Right lobe of liver (tissue), 6 donors: ENCODE measurements at regions not wholly inside any gene's neighbourhood (a gene's known extent, or its start where the extent isn't known, plus 50 kb on each side); places are given as distances from the start of the nearest gene placed in this dataset.

Experiments used
- ATAC-seq, 4 donors: fragments of 200-7000 bp; cut with Tn5 transposase; one replicate each; pipeline ENCODE4 v1.9.1; 2020; ENCODE audit warnings: mild to moderate bottlenecking in 4 of 4, moderate library complexity in 4 of 4
- DNase-seq, 3 donors: peaks; one replicate each; pipeline ENCODE4 v3.0.0-alpha.2; 2020
- H3K27ac ChIP-seq, 3 donors: fragments of 200-600 bp; one replicate each; pipeline ENCODE4 v1.8.0; 2022
- H3K27me3 ChIP-seq, 2 donors: fragments of 200-600 bp; one replicate each; pipeline ENCODE4 v1.8.0; 2022
- H3K36me3 ChIP-seq, 4 donors: fragments of 200-600 bp; sonication (generic) in 1 of 4; one replicate each; pipeline versions ENCODE4 v1.5.1 to v1.8.0; 2017 to 2022; ENCODE audit warnings: control low read depth in 1 of 4
- H3K4me1 ChIP-seq, 4 donors: fragments of 200-600 bp; sonication (generic) in 1 of 4; one replicate each; pipeline versions ENCODE4 v1.5.1 to v1.8.0; 2017 to 2022; ENCODE audit warnings: control low read depth in 1 of 4
- H3K4me3 ChIP-seq, 3 donors: fragments of 200-600 bp; one replicate each; pipeline ENCODE4 v1.8.0; 2022
- H3K9me3 ChIP-seq, 4 donors: fragments of 200-600 bp; sonication (generic) in 1 of 4; one replicate each; pipeline versions ENCODE4 v1.5.1 to v1.8.0; 2017 to 2022; ENCODE audit warnings: control low read depth in 1 of 4
- POLR2A ChIP-seq: fragments of 450-650 bp; IDR thresholded peaks from one replicate; pipeline ENCODE4 v1.6.1; 2017; ENCODE audit warnings: antibody characterized with exemption, mild to moderate bottlenecking
- WGBS: methylation state at CpG from one replicate; pipeline ENCODE4 v1.1.6; 2018; ENCODE audit warnings: low coverage, low lambda C conversion rate; ENCODE audit not compliant: insufficient coverage; ENCODE audit errors: missing lambda C conversion rate; 5-methylcytosine and 5-hydroxymethylcytosine counted together
- intact Hi-C, 2 donors: fragments of 100-400 bp; cut with DNase I; formaldehyde crosslinking; loops; one replicate each; pipeline versions ENCODE4 v1.11.2 to v1.14.1; 2022
- TF ChIP-seq, protein P1 (sequence below), 4 donors: fragments of 200-600 bp in 3 of 4; fragments of 450-650 bp in 1 of 4; IDR thresholded peaks; one replicate each; pipeline versions ENCODE4 v1.5.1 to v1.8.0; 2016 to 2022; ENCODE audit warnings: antibody characterized with exemption in 4 of 4, mild to moderate bottlenecking in 2 of 4
- donor health status: DM: no; HTN: yes; CAD: no.
- donor health status: DM: no; HTN: no; CAD: no.
- donor health status: DM: no; HTN: no; CAD: no.
- donor health status: DM: no; HTN: yes; CAD: no.
- donor health status: DM: no; HTN: yes; CAD: no.

DNA sequence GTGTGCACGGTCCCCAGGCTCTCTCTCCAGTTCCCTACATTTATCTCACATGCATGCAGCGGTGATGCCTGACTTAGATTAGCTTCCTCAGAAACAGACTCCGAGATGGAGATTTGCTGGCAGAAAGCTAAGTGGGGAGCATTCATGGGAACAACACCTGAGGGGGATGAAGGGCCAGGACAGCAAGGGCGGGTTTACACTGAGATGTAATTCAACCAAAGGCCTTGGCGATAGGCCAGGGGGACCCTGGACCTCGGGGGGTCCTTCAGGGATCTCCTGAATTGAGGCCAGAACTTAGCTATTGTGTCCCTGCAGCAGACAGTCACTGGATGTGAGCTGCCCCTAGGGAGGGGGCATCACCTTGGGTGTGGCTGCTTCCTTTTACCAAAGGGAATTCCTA, 246.1 kb upstream of the CSF3R start:
- no peaks in the 10 kb centered on the region for H3K4me1 ChIP-seq
- no peaks in the 10 kb centered on the region for H3K36me3 ChIP-seq
- TF ChIP-seq, protein P1, sequence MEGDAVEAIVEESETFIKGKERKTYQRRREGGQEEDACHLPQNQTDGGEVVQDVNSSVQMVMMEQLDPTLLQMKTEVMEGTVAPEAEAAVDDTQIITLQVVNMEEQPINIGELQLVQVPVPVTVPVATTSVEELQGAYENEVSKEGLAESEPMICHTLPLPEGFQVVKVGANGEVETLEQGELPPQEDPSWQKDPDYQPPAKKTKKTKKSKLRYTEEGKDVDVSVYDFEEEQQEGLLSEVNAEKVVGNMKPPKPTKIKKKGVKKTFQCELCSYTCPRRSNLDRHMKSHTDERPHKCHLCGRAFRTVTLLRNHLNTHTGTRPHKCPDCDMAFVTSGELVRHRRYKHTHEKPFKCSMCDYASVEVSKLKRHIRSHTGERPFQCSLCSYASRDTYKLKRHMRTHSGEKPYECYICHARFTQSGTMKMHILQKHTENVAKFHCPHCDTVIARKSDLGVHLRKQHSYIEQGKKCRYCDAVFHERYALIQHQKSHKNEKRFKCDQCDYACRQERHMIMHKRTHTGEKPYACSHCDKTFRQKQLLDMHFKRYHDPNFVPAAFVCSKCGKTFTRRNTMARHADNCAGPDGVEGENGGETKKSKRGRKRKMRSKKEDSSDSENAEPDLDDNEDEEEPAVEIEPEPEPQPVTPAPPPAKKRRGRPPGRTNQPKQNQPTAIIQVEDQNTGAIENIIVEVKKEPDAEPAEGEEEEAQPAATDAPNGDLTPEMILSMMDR (IDR thresholded peaks at IDR 0.05): no peak
- no peak for TF ChIP-seq POLR2A
- no peaks in the 10 kb centered on the region for H3K27me3 ChIP-seq
- intact Hi-C loops: no loop called here
- DNase-seq (no peak), ATAC-seq (no peak)
- no peak overlapping the region for H3K4me3 ChIP-seq
- no peaks in the 10 kb centered on the region for H3K9me3 ChIP-seq
- no peak overlapping the region for H3K27ac ChIP-seq
- 42% methylated on average over 6 of the region's 6 CpGs for WGBS

DNA sequence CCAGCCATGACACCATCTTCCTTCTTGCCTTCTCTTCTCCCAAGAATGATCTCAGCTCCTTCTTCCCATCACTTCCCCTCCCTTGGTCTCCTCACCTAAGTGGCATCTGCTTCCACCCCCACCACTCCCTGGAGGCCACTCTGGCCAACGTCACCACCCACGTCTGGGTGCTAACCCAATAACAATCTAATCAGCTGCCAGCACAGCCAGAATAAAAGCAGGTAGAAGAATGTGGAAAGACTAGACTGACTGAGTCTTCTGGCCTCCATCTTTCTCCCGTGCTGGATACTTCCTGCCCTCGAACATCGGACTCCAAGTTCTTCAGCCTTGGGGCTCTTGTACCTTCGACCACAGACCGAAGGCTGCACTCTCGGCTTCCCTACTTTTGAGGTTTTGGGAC, 245.3 kb upstream of the CSF3R start:
- Histone ChIP-seq H3K4me1 (no peaks in the 10 kb centered on the region), H3K36me3 (no peaks in the 10 kb centered on the region), H3K27me3 (no peaks in the 10 kb centered on the region), H3K4me3 (no peak overlapping the region), H3K27ac (no peak overlapping the region), H3K9me3 (no peaks in the 10 kb centered on the region)
- WGBS: 67% methylated on average over 4 of the region's 8 CpGs
- TF ChIP-seq POLR2A: no peak
- TF ChIP-seq, protein P1 (IDR thresholded peaks at IDR 0.05): no peak
- DNase-seq: no peak
- ATAC-seq: no peak
- intact Hi-C loops: no loop called here

DNA sequence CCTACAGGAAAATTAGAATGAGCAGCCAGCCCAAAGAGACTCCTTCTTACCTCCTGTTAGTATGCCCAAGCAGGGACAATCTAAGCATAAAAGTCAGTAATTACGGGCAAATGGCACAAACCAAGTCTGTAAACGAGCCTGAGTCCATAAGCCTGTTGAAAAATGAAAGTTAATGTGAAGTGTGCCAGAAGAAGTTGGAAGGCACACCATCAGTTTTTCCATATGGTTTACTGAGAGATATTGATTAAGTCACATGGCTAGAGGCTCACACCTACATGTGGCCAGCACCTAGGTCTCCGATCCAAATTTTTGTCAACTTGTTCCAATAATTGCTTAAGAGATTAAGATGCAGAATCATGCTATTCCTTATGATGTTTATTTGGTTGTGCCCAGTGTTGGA, 242.4 kb upstream of the CSF3R start:
- Histone ChIP-seq H3K4me1 (no peaks in the 10 kb centered on the region), H3K36me3 (no peaks in the 10 kb centered on the region), H3K4me3 (no peak overlapping the region), H3K9me3 (no peaks in the 10 kb centered on the region), H3K27ac (no peak overlapping the region), H3K27me3 (no peaks in the 10 kb centered on the region)
- 48% methylated on average over 3 of the region's 3 CpGs for WGBS
- intact Hi-C loops: no loop called here
- ATAC-seq (no peak), DNase-seq (no peak)
- TF ChIP-seq POLR2A: no peak
- TF ChIP-seq, protein P1 (IDR thresholded peaks at IDR 0.05): no peak

DNA sequence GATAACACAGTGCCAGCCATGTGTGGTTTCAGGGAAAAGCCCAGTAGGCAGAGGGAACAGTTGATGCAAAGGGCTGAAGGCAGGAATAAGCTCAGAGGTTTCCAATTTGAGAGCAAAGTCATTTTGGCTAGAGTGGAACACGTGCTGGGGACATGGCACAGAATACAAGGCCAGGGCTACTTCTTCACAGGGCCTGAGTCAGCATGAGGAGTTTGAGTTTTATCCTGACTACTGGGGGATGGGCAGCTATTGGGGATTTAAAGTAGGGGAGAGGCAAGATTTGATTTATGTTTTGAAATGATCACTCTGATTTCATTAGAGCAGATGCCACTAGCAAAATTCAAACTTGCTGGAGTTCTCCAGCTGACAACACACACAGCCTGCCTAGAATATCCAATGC, 241.1 kb upstream of the CSF3R start:
- TF ChIP-seq POLR2A: no peak
- TF ChIP-seq, protein P1 (IDR thresholded peaks at IDR 0.05): no peak
- no peaks in the 10 kb centered on the region for H3K27me3 ChIP-seq

DNA sequence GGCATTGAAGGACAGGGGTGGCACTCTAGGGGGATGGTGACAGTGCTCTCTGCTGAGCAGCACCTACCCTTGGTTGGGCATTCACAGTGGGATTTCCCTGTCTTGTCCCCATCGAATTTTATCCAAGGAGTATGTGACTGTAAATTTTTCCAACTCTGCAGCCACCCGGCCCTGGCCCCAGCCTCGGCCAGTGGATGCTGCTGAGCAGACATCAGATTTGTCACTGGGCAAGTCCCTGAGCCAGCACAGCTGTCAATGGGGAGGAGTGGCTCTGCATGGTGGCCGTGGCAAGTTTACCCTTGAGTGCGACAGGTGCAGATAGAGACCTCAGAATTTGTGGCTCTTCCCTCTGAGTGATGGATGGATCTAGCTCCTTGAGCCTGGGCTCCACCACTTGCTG, 240.2 kb upstream of the CSF3R start:
- no peaks in the 10 kb centered on the region for H3K27me3 ChIP-seq
- no peaks in the 10 kb centered on the region for H3K36me3 ChIP-seq
- H3K4me3 ChIP-seq: no peak overlapping the region
- DNase-seq (no peak), ATAC-seq (no peak)
- H3K9me3 ChIP-seq: no peaks in the 10 kb centered on the region
- no peaks in the 10 kb centered on the region for H3K4me1 ChIP-seq
- intact Hi-C loops: no loop called here
- TF ChIP-seq, protein P1 (IDR thresholded peaks at IDR 0.05): no peak
- TF ChIP-seq POLR2A: no peak
- 50% methylated on average over 5 of the region's 5 CpGs for WGBS
- no peak overlapping the region for H3K27ac ChIP-seq

More for the DNA sequence above, 241.1 kb upstream of the CSF3R start:
- H3K4me1 ChIP-seq: no peaks in the 10 kb centered on the region
- H3K27ac ChIP-seq: no peak overlapping the region
- 30% methylated on average over 1 of the region's 1 CpG for WGBS
- no peak overlapping the region for H3K4me3 ChIP-seq
- no peaks in the 10 kb centered on the region for H3K36me3 ChIP-seq
- no peak for DNase-seq
- no peak for ATAC-seq
- intact Hi-C loops: no loop called here
- H3K9me3 ChIP-seq: no peaks in the 10 kb centered on the region
